ENCODE measurements at regions not wholly inside any gene's neighbourhood (a gene's known extent, or its start where the extent isn't known, plus 50 kb on each side); places are given as distances from the start of the nearest gene placed in this dataset.

GRCh38 chr5:117539692-117540091 is 965.1 kb upstream of the SEMA6A start:
- no peak for TF ChIP-seq CTCF (IDR thresholded peaks at IDR 0.05; ENCODE audit: extremely low read depth in 1 of 2, insufficient read depth in 1 of 2, low read depth in 1 of 2, low read length in 2 of 2)
- no peak for TF ChIP-seq MYC (IDR thresholded peaks at IDR 0.05; ENCODE audit: low read depth, low read length)
- TF ChIP-seq MAX (IDR thresholded peaks at IDR 0.05; ENCODE audit: insufficient read depth, insufficient read length), result no peak
